ENCODE measurements at regions not wholly inside any gene's neighbourhood (a gene's known extent, or its start where the extent isn't known, plus 50 kb on each side); places are given as distances from the start of the nearest gene placed in this dataset.

- TF ChIP-seq TCF7 (IDR thresholded peaks at IDR 0.05; ENCODE audit: low read depth), result no peak
- TF ChIP-seq POGZ (CRISPR knock-in tag; IDR thresholded peaks at IDR 0.05), result no peak
- TF ChIP-seq TSC22D2 (CRISPR knock-in tag; IDR thresholded peaks at IDR 0.05; ENCODE audit: borderline replicate concordance), result no peak
- TF ChIP-seq, protein P1, sequence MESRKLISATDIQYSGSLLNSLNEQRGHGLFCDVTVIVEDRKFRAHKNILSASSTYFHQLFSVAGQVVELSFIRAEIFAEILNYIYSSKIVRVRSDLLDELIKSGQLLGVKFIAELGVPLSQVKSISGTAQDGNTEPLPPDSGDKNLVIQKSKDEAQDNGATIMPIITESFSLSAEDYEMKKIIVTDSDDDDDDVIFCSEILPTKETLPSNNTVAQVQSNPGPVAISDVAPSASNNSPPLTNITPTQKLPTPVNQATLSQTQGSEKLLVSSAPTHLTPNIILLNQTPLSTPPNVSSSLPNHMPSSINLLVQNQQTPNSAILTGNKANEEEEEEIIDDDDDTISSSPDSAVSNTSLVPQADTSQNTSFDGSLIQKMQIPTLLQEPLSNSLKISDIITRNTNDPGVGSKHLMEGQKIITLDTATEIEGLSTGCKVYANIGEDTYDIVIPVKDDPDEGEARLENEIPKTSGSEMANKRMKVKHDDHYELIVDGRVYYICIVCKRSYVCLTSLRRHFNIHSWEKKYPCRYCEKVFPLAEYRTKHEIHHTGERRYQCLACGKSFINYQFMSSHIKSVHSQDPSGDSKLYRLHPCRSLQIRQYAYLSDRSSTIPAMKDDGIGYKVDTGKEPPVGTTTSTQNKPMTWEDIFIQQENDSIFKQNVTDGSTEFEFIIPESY (CRISPR knock-in tag; IDR thresholded peaks at IDR 0.05), result no peak
- no peak for TF ChIP-seq HNF4G (IDR thresholded peaks at IDR 0.05; ENCODE audit: borderline replicate concordance, low read depth, low read length)
- TF ChIP-seq HNF4G (CRISPR knock-in tag; IDR thresholded peaks at IDR 0.05; ENCODE audit: borderline replicate concordance, low read depth), result no peak
- no peak for TF ChIP-seq ZNF430 (CRISPR knock-in tag; IDR thresholded peaks at IDR 0.05)
- TF ChIP-seq ZNF12 (CRISPR knock-in tag; IDR thresholded peaks at IDR 0.05), result peak; percentile 12; the same call in 1 of the 2 replicates
- TF ChIP-seq FOXA3 (CRISPR knock-in tag; IDR thresholded peaks at IDR 0.05), result peak; percentile 29; the same call in 1 of the 2 replicates
- no peak for TF ChIP-seq KLF15 (CRISPR knock-in tag; IDR thresholded peaks at IDR 0.05; ENCODE audit: borderline replicate concordance)
- TF ChIP-seq THYN1 (CRISPR knock-in tag; IDR thresholded peaks at IDR 0.05; ENCODE audit: borderline replicate concordance, low read depth), result no peak
- TF ChIP-seq, protein P2, sequence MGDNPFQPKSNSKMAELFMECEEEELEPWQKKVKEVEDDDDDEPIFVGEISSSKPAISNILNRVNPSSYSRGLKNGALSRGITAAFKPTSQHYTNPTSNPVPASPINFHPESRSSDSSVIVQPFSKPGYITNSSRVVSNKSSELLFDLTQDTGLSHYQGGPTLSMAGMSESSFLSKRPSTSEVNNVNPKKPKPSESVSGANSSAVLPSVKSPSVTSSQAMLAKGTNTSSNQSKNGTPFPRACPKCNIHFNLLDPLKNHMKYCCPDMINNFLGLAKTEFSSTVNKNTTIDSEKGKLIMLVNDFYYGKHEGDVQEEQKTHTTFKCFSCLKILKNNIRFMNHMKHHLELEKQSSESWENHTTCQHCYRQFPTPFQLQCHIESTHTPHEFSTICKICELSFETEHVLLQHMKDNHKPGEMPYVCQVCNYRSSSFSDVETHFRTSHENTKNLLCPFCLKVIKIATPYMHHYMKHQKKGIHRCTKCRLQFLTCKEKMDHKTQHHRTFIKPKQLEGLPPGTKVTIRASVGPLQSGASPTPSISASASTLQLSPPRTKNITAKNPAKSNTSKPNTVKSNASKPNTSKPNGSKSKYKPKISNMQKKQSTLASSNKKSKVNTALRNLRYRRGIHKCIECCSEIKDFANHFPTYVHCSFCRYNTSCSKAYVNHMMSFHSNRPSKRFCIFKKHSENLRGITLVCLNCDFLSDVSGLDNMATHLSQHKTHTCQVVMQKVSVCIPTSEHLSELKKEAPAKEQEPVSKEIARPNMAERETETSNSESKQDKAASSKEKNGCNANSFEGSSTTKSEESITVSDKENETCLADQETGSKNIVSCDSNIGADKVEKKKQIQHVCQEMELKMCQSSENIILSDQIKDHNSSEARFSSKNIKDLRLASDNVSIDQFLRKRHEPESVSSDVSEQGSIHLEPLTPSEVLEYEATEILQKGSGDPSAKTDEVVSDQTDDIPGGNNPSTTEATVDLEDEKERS (CRISPR knock-in tag; IDR thresholded peaks at IDR 0.05), result peak; percentile 49; the same call in 1 of the 2 replicates
- TF ChIP-seq ZNF432 (CRISPR knock-in tag; IDR thresholded peaks at IDR 0.05; ENCODE audit: borderline replicate concordance), result no peak
- no peak for TF ChIP-seq ZNF570 (CRISPR knock-in tag; IDR thresholded peaks at IDR 0.05; ENCODE audit: borderline replicate concordance)
- no peak for TF ChIP-seq PHF21A (CRISPR knock-in tag; IDR thresholded peaks at IDR 0.05)
- TF ChIP-seq ZNF607 (CRISPR knock-in tag; IDR thresholded peaks at IDR 0.05; ENCODE audit: borderline replicate concordance), result 0 out of 2 replicates have a peak, but pooled peaks have one; percentile 69
Measured at GRCh38 chr6:43900916-43901732, 131.1 kb downstream of the VEGFA start (continued).
